HG03175 (cell line): ENCODE measurements at regions not wholly inside any gene's neighbourhood (a gene's known extent, or its start where the extent isn't known, plus 50 kb on each side); places are given as distances from the start of the nearest gene placed in this dataset.
"Not testable (repeated sequence)": the region's sequence is repeated elsewhere in the genome, so short reads cannot be mapped to it uniquely, and the experiment has no call there.

ENCODE experiments used
- ATAC-seq: cut with Tn5 transposase; IDR thresholded peaks from one replicate; pipeline ENCODE4 v1.9.1; 2021; ENCODE audit warnings: mild to moderate bottlenecking, moderate library complexity; ENCODE audit not compliant: unreplicated experiment

DNA sequence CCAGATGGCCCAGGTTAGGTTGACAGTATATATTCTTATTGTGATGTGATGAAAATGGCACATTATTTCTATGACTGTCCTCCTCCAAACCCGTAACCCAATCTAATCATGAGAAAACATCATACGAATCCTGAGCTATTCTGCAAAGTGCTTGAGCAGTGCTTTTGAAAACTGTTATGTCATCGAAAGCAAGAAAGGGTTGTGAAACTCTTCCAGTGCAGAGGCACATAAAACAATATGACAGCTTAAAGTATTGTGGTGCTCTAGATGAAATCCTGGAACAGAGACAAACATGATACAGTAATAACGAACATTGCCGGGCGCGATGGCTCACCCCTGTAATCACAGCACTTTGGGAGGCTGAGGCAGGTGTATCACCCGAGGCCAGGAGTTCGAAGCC is 1648.0 kb downstream of the STIM2 start:
- ATAC-seq: no peak

DNA sequence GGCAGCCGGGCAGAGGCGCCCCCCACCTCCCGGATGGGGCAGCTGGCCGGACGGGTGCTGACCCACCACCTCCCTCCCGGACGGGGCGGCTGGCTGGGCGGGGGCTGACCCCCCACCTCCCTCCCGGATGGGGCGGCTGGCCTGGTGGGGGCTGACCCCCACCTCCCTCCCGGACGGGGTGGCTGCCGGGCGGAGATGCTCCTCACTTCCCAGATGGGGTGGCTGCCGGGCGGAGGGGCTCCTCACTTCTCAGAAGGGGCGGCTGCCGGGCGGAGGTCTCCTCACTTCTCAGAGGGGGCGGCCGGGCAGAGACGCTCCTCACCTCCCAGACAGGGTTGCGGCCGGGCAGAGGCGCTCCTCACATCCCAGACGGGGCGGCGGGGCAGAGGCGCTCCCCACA is 1654.1 kb downstream of the STIM2 start:
- not testable (repeated sequence) for ATAC-seq

DNA sequence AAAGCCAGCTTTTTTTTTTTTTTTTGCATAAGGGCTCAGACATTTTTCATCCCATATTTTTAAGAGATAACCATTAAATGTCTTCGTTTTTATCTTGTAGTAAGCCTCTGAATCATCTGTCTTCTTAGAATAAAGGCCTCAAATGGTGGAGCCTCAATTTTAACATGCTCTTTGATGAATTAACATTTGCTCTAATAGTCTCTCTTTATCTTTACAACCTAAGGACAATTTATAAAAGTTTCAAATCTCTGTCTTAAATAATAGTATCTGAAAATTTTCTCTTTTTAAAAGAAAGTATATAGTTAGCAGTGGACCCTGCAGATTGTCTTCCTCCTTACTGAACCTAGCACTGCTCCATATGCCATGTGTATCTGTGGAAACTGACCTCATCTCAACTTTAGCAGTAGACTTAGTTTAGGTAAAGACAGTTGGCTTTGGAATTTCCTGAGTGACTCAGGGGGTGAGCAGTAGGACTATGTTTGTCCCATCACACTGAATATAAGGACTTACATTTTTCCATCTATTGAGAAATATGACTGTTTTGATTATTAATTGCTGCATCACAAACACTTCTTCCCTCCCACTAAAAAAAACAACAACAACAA is 1658.0 kb downstream of the STIM2 start:
- no peak for ATAC-seq

DNA sequence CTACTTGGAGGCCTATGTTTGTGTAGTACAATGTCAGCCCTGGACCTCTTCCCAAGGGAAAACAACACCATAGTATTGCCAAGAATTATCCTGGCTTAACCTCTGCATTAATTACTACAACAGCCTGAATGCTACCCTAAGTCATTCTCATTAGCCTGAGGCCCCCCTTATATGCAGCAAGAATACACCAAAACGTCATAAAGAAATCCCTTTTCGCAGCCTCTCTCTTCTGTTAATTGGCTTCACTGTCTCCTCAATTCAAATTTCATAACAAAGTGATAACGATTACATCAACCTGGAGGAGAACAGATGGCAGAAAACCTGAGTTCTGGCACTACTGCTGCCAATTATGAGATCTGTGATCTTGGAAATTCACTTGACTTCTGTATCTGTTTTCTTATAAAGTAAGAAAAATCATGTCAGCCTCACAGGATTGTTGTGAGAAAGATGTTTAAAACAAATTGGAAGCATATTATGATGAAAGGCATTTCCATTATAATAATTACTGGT is 1663.1 kb downstream of the STIM2 start:
- no peak for ATAC-seq

DNA sequence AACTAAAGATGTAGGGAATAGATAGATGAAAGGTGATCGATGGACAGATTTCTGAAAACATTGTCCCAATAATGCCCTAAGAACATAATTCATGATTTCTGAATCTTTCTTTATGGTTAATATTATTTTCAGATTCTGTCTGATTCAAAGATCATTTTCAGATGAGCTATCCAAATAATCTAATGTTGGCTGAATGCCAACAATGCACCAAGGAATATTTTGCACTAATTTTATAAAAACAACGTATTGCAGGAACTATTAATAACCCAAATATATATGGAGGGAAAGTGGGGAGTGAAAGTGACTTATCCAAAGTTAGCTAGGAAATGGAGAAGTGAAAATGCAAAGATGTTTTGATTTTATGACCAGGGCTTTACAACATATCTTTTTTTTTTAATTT is 1675.5 kb downstream of the STIM2 start:
- no peak for ATAC-seq

DNA sequence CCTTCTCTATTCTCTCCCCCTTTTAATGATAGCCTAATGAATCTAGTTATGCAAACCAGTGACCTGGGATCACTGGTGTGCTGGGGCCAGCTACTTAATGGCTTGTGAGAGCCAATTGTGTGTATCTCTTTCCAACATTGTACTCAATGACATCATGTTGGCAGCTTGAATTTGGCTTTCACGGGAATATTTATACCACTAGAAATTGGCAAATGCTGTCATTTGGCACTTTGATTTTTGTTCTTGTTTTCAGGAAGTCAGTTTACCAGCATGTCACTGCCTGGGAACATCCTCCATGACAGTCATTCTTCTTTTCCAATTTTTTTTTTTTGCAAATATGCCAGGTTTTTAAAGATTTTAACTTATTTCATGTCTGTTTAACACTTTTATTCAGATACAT is 1685.3 kb downstream of the STIM2 start:
- no peak for ATAC-seq

DNA sequence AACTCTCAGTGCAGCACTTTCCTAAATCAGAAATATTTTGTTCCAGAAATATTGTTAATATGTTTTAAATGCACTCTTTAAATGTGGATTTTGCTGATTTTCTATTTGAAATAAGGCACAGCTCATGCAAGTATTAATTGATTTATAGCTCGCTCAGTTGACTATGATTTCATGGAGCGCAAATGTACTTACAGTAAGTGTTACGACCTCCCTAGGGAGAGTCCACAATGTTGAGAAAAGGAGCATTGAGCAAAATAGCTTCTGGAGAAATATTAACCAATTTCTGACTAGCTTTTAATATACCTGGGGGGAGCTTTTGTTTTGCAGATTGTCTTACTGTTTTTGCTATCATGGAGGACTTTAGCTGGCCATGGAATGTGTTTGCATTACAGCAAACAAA is 1687.5 kb downstream of the STIM2 start:
- ATAC-seq: no peak

DNA sequence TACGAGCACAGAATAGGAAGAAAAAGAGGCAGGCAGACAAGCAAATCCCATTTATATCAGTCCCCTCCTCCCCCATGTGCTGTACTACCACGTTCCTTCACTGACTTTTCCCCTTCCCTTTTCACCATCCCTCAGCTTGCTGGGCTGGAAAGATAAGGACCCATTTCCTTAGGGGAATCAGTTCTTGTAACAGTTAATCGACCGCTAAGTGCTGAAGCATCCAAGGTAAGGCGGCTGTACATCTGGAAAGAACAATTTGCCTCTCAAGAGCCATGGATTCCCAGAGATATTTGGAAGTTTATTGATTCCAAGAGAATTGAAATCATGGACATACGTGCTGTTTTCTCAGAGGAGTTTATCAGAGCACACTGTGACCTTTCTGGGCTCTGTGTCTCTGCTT is 1688.0 kb downstream of the STIM2 start:
- no peak for ATAC-seq

DNA sequence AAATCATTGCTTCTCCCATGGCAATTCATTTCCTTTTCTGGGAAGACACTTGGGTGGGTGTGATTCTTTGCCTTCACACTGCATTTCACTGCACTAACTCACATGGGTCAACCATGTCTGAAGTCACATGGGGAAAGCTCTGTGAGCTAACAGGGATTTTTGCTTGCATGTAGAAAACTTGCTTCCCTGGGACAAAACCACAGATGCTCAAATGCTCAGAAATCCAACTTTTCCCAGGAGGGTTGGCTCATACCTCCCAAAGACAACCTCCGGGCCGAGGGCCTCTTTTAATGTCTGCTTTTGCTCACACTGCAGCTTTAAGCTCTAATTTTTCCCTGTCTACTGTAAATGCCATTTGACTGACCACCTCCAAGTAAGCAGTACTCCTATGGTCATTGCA is 1695.2 kb downstream of the STIM2 start:
- ATAC-seq: no peak

DNA sequence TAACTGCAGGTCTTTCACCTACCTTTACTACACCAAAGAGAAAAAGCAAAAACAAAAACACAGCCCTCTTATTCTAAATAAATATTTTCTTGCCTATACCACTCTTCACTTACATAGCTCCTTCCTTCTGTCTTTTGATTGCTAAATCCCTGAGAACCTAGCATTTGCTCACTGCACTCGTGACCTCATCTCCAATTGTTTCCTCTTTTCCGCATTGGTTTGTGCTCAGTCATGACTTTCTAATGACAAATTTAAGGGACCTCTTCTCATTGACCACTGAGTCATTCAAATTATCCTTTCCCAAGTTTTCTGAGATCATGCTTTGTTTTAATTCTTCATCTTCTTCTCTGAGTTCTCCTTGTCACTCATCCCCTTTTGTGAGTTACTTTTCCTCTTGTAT is 1697.1 kb downstream of the STIM2 start:
- ATAC-seq: no peak

DNA sequence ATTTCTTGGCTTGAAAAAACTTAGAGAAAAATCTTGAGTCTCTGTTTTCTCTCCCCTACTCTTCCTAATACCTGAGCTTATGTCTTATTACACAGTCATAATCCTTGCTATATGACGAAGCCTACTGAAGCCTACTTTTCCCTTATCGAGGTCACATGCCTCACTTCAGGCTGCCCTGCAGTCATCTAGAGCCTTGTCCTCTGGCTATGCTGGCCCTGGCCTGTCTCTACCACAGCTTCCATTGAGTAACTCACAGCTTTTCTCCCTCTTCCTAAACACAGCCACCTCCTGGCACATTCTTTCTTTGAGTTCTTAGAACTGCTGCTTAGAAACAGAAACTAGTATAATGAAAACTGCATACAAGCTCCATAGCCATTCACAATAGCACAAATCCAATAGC is 1698.3 kb downstream of the STIM2 start:
- no peak for ATAC-seq

DNA sequence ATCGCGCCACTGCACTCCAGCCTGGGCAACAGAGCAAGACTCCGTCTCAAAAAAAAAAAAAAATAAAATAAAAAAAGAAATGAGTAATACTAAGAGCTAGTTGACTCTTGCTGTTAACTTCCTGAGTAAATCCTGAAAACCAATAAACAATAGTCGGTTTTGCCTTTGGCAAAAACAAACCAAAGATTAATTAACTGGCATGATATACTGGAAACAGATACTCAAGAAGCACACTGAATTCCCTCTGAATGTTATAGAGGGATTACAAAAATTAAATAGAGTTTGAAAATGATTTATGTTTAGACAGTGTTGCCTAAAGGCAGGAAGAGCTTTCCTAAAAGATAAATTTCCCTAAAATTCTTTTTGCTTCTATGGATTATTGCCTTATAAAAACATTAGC is 1702.3 kb downstream of the STIM2 start:
- no peak for ATAC-seq

DNA sequence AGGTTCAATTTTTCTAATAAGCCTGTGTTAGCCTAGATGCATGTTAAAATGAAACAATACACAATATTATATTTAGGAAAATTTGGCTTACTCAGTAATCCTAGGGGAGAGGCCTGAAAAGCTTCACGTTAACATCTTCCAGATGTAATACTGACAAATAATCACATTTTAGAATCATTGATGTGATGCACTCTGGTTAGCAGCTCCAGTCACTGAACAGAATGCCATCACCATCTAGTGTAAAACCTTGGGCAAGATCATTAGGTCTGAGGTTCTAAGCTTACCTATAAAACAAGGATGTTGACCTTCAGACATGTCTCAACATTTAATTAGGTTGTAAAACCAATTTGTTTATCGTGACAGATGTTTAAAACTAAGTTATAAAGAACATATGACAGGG is 1704.8 kb downstream of the STIM2 start:
- no peak for ATAC-seq

DNA sequence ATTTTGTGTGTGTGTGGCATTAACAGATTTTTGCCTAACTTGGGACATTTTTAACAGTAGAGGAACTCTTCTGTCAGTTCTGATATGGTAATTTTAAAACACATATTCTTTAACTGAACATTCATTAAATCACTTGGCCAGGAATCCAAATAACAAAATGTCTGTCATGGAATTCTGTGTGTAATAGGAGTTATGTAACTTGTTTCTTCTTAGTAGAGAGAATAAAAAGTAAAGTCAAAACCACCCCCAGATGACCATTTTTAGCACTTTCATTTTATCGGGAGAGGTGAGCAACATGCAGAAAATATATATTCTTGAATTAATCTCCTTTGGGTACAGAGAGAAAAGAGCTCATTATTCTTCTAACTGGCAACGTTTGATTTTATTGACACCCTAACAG is 1740.3 kb downstream of the STIM2 start:
- no peak for ATAC-seq

DNA sequence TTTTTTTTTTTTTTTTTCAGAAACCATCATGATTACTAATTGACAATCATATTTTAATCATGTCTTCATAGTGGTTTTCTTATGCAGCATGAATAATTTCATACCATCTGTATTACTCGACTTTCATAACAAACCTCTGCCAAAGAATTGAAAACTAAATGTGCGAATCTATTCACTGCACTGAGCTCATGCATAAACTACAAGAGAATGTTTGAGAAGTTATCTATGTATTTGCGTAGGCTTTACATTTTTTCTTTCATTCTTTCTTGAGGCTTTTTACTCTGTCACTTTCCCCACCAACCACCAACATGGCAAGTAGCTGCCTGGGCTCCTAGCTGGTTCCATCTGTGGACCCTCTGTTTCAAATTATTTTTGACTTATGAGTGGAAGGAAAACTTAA is 1761.0 kb downstream of the STIM2 start:
- ATAC-seq: no peak

DNA sequence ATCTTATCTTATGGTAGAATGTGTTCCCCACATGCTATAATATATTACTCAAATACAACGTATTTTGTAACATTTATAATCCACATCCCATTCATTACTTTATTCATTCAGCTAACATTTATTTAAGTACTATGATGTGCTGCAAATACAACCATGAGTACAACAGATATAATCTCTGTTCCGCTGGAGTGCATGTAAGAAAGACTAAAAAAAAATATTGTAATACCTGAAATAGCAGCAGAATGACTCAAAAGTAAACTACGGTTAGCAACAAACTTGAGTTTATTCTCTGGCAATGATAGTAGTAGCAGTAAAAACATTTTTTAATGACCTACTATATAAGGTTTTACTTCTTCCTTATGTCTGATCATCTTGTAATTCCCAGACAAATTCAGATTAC is 1776.3 kb downstream of the STIM2 start:
- no peak for ATAC-seq

DNA sequence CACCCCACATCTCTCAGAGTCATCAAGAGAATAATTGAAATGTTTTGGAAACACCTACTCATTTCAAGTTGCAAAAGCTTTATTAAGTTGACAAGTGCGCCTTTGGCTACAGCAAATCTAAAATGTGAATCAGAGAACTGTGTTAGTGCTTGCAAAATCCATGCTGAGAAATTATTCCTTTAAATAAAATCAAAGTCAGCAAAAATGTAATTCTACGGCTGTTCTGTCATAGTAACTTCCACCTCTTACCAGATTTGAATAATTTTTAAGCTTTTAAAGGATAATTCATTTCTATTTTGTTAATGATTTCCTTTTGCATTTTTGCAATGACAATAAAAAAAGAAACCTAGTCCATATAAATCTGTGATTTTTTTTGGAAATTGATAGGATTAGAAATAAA is 1779.1 kb downstream of the STIM2 start:
- ATAC-seq: no peak

DNA sequence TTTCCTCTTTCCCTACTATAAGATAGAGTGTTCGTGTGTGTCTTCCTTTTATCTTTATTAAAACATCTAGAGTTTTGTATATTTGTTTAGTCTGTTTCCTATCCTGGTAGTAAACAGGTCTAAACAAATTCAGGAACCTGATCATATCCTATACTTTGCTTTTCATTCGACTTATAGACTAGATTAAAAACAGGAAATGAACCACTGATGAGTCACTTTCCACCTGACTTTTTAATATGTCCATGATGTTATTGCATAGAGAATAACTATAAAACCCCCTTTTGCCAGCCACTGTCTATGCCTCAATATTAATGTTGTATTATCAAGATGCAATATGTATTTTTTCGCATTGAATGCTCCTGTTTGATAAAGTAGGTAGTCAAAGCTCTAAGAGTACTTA is 1794.0 kb downstream of the STIM2 start:
- no peak for ATAC-seq

DNA sequence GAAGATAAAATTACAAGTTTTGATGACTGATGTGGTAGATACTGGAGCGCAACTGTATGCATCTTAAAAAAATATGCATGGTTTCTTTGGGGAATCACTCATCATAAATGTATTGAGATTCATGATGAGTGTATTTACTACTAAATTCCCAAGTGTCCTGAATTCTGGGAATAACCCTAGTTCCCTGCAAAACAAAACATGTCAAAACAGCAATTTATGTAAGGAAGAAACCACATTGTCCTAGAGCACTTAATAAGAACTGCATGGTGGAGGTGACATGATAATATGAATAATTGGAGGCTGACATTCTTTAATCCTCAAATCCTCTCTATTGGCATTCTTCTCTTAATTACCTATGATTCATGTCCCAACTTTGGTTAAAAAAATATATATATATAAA is 1804.7 kb downstream of the STIM2 start:
- ATAC-seq: no peak

DNA sequence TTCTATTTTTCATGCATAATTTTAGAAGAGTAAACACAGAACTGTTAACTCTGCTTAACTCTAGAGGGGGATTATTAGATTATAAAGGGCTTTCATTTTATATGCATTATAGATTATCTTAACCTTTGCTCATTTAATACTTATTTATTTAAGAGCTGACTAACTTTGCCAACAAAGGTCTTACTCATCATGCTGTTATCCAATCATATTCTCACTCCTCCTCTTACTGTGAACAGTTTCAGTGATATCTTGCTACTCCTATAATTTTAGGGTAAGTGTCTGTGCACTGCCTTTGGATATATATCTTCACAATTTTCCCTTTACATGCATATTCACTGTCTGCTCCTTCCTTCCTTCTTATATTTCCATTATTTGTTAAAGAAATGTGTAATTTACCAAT is 1814.9 kb downstream of the STIM2 start:
- ATAC-seq: no peak

DNA sequence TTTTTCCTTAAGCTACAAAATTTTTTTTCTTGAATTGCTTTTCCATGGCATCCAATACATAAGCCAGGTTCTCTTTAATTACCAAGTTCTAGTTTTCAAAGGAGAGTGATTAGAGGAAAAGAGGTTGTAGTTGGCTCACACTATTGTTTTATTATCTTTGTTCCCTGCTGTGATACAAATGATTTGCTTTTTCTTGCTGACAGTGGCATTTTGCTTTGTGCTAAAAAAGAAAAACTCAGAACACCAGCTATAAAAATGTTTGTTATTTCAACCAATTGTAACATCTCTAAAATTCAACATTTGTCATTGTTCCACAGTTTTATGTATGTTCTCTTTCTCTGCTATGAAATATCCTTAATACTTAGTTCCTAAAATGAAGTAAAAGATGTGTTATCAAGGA is 1817.2 kb downstream of the STIM2 start:
- no peak for ATAC-seq

DNA sequence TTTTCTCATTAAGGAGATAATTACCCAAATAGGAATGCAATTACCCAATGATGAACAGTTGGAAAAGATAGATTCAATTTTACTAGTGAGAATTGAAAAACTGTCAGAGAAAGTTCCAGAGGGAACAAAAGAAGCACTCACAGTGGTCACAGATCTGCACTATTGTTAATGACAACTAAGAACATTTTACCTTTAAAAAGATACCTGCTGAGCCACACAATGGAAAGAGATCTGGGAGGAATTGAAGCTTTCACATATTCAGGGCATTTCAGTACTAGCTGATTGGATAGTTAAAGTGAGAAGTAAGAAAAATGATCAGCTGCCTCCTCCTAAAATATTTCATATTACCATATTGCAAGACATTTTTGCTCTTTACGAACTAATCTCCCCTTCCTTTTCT is 1822.2 kb downstream of the STIM2 start:
- no peak for ATAC-seq

DNA sequence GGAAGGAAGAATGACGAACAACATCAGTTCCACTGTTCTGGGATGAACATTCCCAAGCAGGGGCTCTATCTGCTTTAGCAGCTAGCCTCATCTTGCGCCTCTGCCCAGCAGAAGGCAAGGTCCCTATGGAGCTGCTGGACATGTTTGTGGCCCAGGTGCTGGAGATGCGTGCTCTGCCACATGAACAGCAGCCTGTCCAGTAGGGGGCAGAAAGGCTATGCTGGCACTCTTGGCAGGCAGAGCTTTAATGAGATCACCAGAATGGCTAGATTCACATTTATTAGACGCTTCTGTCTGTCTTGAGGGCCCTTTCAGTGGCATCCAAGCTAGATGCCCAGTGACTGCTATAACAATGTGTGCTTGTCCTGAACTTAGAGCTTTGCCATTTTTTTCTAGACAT is 1826.0 kb downstream of the STIM2 start:
- no peak for ATAC-seq

DNA sequence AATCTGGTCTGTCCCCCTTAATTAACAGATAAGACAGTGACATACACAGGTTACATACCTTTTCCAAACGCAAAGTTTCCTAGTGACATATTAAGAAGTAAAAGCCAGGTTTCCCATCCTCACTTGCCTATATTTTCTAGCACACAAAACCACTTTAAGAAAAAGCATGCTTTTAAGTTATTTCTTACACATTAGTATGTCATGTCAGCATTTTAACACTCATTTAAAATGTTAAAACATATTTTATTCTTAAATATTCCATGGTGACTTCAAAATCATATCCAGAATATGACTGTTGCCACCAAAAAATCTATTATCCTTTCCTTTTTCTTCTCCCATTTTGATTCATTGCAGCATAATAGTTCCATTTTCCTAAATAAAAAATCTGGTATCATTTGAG is 1830.2 kb downstream of the STIM2 start:
- ATAC-seq: no peak
